ENCODE measurements at regions not wholly inside any gene's neighbourhood (a gene's known extent, or its start where the extent isn't known, plus 50 kb on each side); places are given as distances from the start of the nearest gene placed in this dataset.

- TF ChIP-seq POLR2A (IDR thresholded peaks at IDR 0.05): no peak
- no peak for TF ChIP-seq CTCF (IDR thresholded peaks at IDR 0.05)
These were observed 1784.5 kb downstream of the MRPL39 start for GRCh38 chr21:23822760-23823159.
